ENCODE measurements at regions not wholly inside any gene's neighbourhood (a gene's known extent, or its start where the extent isn't known, plus 50 kb on each side); places are given as distances from the start of the nearest gene placed in this dataset.
"Not testable (repeated sequence)": the region's sequence is repeated elsewhere in the genome, so short reads cannot be mapped to it uniquely, and the experiment has no call there.

DNA sequence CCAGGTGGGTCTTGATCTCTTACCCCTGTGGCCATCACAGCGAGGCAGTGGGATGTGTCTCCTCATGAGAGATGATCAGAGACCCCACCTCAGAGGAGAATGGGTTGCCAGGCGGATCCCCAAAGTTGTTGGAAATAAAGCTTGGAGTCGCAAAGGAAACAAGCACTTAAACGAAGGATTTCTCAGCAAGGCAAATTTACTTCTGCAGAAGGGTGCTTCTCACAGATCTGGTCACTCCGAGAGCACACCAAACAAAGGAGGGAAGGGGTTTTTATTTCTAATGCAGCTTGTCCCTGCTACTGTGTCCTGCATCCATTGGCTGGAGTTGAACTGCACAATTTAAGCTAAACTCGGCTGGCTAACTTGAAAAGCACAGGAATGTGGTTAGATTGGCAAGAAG, 466.6 kb upstream of the EYS start:
- no peak overlapping the region for H3K4me3 ChIP-seq (ENCODE audit: low read depth, low read length)
- TF ChIP-seq, protein P1, sequence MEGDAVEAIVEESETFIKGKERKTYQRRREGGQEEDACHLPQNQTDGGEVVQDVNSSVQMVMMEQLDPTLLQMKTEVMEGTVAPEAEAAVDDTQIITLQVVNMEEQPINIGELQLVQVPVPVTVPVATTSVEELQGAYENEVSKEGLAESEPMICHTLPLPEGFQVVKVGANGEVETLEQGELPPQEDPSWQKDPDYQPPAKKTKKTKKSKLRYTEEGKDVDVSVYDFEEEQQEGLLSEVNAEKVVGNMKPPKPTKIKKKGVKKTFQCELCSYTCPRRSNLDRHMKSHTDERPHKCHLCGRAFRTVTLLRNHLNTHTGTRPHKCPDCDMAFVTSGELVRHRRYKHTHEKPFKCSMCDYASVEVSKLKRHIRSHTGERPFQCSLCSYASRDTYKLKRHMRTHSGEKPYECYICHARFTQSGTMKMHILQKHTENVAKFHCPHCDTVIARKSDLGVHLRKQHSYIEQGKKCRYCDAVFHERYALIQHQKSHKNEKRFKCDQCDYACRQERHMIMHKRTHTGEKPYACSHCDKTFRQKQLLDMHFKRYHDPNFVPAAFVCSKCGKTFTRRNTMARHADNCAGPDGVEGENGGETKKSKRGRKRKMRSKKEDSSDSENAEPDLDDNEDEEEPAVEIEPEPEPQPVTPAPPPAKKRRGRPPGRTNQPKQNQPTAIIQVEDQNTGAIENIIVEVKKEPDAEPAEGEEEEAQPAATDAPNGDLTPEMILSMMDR (IDR thresholded peaks at IDR 0.05; ENCODE audit: control insufficient read depth, extremely low read depth, insufficient read depth) = no peak
- no peak for DNase-seq (ENCODE audit: low read depth)

DNA sequence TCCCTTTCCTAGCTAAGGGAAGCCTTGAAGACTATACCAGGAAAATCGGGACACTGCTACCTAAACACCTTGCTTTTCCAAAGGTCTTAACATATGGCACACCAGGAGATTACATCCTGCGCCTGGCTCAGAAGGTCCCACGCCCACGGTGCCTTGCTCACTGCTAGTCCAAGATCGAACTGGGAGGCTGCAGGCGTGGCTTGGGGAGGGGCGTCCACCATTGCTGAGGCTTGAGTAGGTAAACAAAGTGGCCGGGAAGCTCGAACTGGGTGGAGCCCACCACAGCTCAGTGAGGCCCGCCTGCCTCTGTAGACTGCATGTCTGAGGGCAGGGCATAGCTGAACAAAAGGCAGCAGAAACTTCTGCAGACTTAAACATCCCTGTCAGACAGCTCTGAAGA, 459.7 kb upstream of the EYS start:
- DNase-seq (ENCODE audit: low read depth) = not testable (repeated sequence)

DNA sequence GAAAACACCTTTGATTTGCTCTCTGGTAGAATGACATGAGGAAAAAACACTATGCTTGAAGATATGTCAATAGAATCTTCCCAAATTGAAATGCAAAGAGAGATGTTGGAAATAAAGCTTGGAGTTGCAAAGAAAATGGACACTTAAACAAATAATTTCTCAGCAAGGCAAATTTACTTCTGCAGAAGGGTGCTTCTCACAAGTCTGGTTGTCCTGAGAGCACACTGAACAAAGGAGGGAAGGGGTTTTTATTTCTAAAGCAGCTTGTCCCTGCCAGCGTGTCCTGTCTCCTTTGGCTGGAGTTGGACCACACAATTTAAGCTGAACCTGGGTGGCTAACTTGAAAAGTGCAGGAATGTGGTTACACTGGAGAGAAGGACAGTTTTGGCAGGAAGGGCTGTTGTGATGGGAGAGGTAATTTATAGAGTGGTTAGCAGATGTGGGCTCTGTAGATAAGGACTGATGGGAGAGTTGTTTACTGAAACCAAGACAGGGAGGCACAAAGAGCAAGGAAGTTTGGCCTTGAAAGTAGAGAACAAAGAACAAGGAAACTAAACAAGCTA, 454.6 kb upstream of the EYS start:
- DNase-seq (ENCODE audit: low read depth) = no peak
- H3K4me3 ChIP-seq (ENCODE audit: low read depth, low read length) = no peak overlapping the region
- TF ChIP-seq, protein P1 (IDR thresholded peaks at IDR 0.05; ENCODE audit: control insufficient read depth, extremely low read depth, insufficient read depth) = no peak

More for the DNA sequence above, 459.7 kb upstream of the EYS start:
- not testable (repeated sequence) for H3K4me3 ChIP-seq (ENCODE audit: low read depth, low read length)

DNA sequence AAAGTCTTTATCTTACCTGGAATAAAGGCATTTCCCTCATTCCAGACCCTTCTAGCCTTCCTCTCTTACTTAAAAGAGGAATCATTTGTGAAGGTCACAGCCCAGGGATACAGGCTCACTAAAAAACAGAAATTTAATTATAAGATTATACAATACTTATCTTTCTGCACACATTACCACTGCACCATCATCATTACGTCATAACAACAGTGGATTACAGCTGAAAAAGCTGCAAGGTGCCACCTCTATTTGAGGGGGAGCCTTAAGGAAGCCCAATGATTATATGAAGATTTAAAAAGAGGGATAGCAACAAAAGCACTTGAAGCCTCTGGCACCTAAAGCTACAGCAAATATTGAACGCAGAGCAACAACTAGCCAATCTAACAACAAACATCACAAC, 452.9 kb upstream of the EYS start:
- TF ChIP-seq, protein P1 (IDR thresholded peaks at IDR 0.05; ENCODE audit: control insufficient read depth, extremely low read depth, insufficient read depth) = no peak
- no peak overlapping the region for H3K4me3 ChIP-seq (ENCODE audit: low read depth, low read length)
- DNase-seq (ENCODE audit: low read depth) = no peak

DNA sequence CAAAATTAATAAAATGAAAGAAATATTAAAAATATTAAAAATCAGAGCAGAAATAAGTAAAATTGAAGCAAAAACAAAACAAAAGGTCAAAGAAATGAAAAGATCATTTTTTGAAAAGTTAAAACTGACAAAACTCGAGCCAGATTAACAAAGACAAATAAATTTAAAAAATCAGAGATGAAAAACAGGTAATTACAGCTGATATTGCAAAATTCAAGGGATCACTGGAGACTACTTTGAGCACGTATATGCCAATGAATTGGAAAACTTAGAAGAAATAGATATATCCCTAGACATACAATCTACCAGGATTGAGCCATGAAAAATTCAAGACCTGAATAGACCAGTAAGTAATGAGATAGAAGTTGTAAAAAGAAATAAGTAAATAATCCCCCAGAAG, 446.2 kb upstream of the EYS start:
- TF ChIP-seq, protein P1 (IDR thresholded peaks at IDR 0.05; ENCODE audit: control insufficient read depth, extremely low read depth, insufficient read depth) = no peak
- DNase-seq (ENCODE audit: low read depth) = no peak
- no peak overlapping the region for H3K4me3 ChIP-seq (ENCODE audit: low read depth, low read length)

DNA sequence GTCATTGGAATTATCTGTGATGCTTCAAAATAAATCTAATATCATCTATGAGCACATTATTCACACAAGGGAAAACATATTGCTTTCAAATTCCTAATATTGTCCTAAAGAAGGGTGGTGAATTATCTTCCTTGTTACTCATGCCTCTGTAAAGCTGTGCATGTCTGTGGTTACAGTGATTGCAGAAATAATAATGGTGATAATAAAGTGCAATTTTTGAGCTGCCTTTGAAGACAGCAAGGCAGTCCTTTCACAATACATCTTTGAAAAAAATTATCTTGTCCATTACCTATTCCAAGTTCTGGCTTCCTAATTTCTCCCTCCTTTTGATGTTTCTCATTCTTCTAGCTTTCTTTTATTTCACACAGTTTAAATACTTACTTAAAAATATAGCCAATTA, 442.1 kb upstream of the EYS start:
- DNase-seq (ENCODE audit: low read depth) = no peak
- no peak overlapping the region for H3K4me3 ChIP-seq (ENCODE audit: low read depth, low read length)
- TF ChIP-seq, protein P1 (IDR thresholded peaks at IDR 0.05; ENCODE audit: control insufficient read depth, extremely low read depth, insufficient read depth) = no peak

DNA sequence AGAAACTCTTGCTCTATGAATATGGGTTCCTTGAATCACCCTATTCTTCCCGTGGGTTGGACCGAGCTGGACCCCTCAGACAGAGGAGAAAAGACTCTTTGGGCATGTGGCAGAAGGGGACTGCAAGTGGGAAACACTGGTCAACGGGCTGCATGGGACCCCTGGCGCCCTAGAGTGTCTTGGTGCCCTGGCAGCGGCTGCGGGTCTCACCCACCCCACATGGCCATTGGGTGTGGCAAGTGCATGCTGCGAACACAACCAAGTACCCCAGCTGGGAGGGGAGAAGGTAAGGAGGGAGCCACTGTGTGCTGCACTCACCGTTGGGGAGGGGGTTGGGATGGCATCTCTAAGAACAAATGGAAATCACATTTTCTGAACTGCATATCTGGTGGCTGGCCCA, 438.8 kb upstream of the EYS start:
- TF ChIP-seq, protein P1 (IDR thresholded peaks at IDR 0.05; ENCODE audit: control insufficient read depth, extremely low read depth, insufficient read depth) = no peak
- DNase-seq (ENCODE audit: low read depth) = no peak
- H3K4me3 ChIP-seq (ENCODE audit: low read depth, low read length) = no peak overlapping the region

All from LNCaP clone FGC (cell line).